Activated T-cell treated with anti-CD3 and anti-CD28 coated beads, Interleukin-2, amount 50 U/mL, for 48 hours (primary cell): ENCODE measurements at regions not wholly inside any gene's neighbourhood (a gene's known extent, or its start where the extent isn't known, plus 50 kb on each side); places are given as distances from the start of the nearest gene placed in this dataset.

Source experiments
- DNase-seq, 2 experiments: peaks; one replicate each; pipeline ENCODE4 v3.0.0-alpha.2; 2020

DNA sequence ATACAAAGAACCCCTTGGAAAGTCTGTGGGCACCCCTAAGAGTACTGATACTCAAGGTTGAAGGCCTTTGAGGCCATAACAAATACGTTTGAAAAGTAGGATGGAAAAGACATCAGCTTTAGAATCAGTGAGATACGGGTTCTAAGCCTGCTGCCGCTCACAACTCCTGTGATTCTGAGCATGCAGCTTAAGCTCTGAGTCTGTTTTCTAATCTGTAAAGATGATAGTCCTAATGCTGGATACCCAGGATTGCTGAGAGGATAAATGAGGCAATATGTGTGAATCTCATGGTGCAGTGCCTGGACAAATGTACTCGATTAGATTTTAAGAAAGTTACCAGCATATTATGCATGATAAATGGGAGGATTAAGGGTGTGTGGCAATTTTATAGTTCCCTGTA, 321.0 kb upstream of the HSF2 start:
- no peak for DNase-seq

DNA sequence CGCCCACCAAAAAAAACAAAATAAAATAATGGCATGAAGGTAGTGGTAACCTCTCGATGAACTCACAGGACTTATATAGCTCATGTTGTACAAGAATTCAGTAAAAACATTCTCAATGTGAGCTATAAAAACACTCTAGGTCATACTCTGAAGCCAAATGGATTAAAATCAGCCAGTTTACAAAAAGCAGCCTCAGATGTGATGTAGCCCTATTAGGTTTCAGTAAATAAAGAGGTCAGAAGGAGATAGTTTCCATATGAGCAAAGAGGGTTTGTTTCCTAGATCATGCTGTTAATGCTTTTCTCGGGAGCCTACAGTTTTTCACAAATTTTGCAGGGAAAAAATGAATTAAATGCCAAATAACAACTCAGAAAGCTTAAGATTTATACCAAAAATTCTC, 319.5 kb upstream of the HSF2 start:
- no peak for DNase-seq

- DNase-seq: no peak
Measured at GRCh38 chr6:122081921-122082320, 317.5 kb upstream of the HSF2 start.

- no peak for DNase-seq
Measured at GRCh38 chr6:122082370-122082769, 317.1 kb upstream of the HSF2 start.

GRCh38 chr6:122092366-122092765, 307.1 kb upstream of the HSF2 start:
- DNase-seq: no peak

DNA sequence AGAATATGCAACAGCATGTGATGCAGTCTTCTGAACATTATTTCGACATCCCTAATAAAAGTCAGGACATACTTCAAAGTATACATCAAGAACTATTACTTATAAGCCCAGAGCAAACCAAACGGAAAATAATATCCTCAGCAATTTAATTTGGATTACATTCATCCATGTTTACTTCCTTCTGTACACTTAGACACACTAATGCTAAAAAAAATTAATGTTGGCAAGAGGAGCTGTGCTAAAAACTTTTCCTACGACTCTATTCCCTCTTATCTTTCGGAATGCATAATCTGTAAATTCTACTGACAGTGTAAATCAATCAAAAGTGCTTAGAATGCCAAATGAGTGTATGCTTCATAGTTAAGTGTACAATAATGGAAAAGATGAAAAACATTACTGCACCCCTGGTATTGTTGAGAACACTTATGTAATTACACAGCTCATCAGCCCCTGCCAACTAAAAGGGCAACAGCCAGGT, 301.2 kb upstream of the HSF2 start:
- no peak for DNase-seq

GRCh38 chr6:122102026-122102425, 297.4 kb upstream of the HSF2 start:
- DNase-seq: no peak

DNA sequence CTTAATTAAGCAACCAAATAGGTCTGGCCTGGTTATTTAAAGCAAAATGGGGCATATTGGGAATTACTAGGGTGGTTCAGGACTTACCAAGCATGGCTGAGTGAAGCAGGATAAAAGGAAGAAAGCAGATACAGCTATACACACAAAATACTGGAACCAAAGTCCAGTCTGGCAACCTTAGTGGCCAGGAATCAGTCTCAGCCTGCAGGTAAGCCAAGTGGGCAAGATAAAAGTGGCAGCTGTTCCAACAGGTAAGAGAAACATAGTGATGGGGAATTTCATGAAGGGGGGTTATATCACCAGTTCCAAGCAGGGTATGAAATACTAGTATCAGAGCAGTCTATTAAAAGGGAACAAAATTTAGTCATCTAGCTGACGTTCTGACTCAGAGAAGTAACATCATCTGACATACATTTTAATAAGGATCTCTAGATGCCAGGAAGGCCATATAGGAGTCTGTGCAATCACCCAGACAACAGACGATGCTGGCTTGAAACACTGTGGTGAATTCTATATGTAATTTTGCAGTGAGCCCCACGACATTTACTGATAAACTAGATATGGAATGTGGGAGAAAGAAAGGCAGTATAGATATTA, 292.1 kb upstream of the HSF2 start:
- no peak for DNase-seq

DNA sequence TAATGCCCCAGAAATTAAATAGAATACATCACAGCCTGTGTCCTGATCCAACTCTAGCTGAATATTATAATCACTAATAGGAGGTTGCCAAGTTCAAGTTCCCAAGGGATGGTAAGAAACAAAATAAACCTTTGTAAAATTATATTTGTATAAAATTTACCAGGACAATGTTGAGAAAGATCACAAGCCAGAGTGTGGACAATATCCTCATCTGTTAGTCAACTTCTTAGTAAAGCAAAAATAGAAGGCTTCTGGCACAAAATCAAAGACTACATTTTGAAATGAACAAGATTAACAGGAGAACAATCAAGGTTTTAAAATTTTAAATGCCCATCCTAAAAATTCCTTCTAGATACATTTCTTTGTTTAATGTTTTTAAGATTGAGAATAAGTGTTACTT, 290.4 kb upstream of the HSF2 start:
- DNase-seq: no peak

GRCh38 chr6:122114717-122115116, 284.7 kb upstream of the HSF2 start:
- no peak for DNase-seq

GRCh38 chr6:122116119-122116834, 283.2 kb upstream of the HSF2 start:
- DNase-seq: no peak

DNA sequence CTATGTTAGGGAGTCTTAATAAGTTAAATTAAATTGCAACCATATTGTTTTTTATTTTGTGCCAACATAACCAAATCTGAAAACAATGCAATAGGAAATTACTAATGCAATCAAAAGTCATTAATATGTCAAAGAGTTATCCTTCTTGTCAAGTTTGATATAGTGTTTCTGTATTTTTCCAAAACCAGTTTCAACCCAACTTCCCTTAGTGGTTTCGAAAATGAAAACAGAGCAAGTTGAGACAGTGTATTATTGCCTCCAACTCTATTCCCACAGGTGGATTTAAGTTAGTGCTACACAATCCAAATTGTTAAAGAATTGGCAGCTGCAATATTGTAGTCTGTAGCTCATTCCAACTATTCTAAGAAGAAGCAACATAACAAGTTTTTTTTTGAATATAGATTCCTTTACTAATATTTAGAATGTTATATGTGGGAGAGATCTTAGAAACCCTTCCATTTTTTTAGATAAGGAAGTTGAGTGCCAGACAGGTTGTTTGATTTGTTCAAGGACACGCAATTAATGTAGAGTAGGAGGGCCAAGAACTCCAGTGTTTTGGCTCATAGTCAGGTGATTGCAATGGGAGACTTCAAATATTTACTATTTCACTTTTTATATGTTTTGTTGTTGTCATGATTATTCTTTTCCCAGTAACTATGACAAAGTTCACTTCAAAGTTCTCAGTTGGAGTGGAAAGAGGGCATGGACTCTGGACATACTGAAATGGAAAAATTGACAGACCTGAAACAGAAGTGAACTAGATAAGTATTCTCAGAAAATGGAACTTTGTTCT, 282.4 kb upstream of the HSF2 start:
- no peak for DNase-seq

DNA sequence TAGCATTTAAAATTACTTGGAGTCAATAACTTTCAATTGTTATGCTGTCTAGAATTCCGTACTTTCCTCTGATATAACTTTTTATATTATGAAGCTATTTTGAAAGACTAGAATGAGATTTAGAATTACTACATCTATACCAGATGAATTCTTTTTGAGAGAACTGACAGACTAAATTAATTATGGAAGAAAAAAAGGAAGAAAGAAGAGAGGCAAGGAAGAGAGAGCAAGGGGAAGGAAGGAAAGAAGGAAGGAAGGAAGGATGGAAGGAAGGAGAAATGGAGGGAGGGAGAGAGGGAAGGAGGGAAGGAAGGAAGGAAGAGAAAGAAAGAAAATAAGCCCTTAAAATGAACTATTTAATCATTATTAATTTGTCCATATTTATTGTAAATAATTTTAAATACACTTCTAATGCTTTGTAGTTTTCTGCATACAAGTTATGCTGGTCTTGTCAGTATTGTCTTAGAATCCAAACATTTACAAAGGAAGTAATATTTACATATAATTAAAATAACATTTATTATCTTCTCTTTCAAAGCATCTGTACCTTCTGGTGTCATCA, 280.4 kb upstream of the HSF2 start:
- DNase-seq: no peak

GRCh38 chr6:122122202-122122601, 277.2 kb upstream of the HSF2 start:
- no peak for DNase-seq

DNA sequence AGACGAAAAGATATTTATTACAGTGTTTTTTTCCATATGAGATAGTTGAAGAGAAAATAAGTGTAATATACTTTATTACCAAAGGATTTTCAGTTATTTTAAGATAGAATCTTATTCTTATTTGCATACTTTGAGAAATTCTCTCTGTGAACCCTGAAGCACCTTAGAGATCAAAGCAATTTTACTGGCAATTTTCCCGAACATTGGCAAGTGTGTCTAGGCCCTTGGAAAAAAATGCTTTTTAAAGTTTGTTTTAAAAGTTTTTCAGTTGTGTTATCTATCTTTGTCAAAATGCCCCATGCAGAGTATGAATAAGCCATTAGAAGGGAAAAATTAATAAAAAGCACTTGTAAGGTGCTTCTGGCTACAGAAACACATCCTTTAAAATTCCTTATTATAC, 276.8 kb upstream of the HSF2 start:
- DNase-seq: no peak

- no peak for DNase-seq
Measured at GRCh38 chr6:122124908-122125307, 274.5 kb upstream of the HSF2 start.

GRCh38 chr6:122126894-122127293, 272.6 kb upstream of the HSF2 start:
- no peak for DNase-seq

GRCh38 chr6:122128445-122128844, 271.0 kb upstream of the HSF2 start:
- no peak for DNase-seq

GRCh38 chr6:122129313-122130025, 270.0 kb upstream of the HSF2 start:
- DNase-seq: no peak

GRCh38 chr6:122130026-122130348, 269.5 kb upstream of the HSF2 start:
- DNase-seq: no peak

DNA sequence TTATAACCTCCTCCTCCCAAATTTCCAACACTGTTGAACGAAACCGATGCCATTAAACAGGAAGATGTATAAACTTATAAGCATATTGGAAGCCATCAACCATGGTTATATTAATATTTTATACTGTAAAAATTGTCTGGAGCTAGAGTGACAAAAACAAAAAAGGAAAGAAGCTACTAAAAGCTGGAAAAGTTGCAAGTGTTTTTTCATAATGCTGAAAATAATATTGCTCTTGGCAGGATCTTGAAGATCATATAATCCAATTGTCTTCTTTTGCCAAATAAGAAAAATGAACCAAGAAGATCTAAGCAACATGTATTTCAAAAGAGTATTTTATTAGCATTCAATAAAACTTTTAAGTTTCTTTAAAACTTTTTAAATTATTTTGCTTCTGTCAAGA, 268.9 kb upstream of the HSF2 start:
- no peak for DNase-seq

GRCh38 chr6:122136386-122136785, 263.1 kb upstream of the HSF2 start:
- no peak for DNase-seq

DNA sequence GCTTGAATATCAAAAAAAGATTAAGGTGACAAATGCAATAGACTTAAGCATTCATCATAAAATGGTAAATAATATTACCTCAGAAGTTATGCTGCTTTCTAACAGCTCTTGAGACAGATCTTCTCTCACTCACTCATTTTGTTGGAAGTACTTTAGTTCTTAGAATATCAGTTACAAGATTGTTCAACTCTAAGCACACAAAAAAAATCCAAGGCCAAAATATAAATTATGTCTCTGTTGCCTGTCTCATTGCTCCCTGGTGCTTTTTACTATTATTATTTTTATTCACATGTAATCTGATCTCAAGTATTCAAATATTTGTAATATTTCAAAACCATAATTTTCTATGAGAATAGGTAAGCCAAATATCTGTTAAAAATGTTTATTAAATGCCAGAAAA, 259.4 kb upstream of the HSF2 start:
- no peak for DNase-seq
